HFF-Myc (cell line): ENCODE measurements at regions not wholly inside any gene's neighbourhood (a gene's known extent, or its start where the extent isn't known, plus 50 kb on each side); places are given as distances from the start of the nearest gene placed in this dataset.
"Not testable (repeated sequence)": the region's sequence is repeated elsewhere in the genome, so short reads cannot be mapped to it uniquely, and the experiment has no call there.

Experiments
- DNase-seq: peaks from one replicate; pipeline ENCODE4 v3.0.0-alpha.2; 2011; ENCODE audit warnings: low read depth; ENCODE audit errors: extremely low read depth
- H3K4me3 ChIP-seq: replicated peaks from 2 replicates; pipeline ENCODE4 v1.5.1; 2011; ENCODE audit warnings: low read depth, mild to moderate bottlenecking, control low read depth, low read length
- TF ChIP-seq, protein P1 (sequence below): IDR thresholded peaks from 2 replicates; pipeline ENCODE4 v1.5.1; 2012; ENCODE audit warnings: mild to moderate bottlenecking, low read depth, low read length, control low read depth; ENCODE audit errors: missing control alignments

DNA sequence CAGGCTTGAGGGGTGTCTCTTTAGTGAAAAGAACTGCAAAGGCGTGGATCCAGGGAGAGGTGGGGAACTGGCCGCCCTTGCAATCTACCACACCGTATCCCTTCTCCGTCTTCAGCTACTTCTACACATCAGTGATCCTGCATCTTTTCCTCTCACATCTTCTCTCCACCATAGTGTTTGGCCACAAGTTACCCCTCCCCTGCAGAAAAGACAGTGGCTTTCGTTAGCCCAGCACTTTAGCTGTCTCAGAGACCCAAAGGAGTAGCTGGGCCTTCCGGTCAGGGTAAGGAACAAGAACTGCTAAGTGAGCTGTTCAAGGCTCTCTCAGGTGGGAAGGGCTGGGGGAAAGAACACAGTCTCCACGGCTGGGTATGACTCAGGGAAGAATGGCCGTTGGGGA is 158.4 kb downstream of the NDUFA12 start:
- H3K4me3 ChIP-seq: no peak overlapping the region
- DNase-seq: no peak
- TF ChIP-seq, protein P1, sequence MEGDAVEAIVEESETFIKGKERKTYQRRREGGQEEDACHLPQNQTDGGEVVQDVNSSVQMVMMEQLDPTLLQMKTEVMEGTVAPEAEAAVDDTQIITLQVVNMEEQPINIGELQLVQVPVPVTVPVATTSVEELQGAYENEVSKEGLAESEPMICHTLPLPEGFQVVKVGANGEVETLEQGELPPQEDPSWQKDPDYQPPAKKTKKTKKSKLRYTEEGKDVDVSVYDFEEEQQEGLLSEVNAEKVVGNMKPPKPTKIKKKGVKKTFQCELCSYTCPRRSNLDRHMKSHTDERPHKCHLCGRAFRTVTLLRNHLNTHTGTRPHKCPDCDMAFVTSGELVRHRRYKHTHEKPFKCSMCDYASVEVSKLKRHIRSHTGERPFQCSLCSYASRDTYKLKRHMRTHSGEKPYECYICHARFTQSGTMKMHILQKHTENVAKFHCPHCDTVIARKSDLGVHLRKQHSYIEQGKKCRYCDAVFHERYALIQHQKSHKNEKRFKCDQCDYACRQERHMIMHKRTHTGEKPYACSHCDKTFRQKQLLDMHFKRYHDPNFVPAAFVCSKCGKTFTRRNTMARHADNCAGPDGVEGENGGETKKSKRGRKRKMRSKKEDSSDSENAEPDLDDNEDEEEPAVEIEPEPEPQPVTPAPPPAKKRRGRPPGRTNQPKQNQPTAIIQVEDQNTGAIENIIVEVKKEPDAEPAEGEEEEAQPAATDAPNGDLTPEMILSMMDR: no peak

DNA sequence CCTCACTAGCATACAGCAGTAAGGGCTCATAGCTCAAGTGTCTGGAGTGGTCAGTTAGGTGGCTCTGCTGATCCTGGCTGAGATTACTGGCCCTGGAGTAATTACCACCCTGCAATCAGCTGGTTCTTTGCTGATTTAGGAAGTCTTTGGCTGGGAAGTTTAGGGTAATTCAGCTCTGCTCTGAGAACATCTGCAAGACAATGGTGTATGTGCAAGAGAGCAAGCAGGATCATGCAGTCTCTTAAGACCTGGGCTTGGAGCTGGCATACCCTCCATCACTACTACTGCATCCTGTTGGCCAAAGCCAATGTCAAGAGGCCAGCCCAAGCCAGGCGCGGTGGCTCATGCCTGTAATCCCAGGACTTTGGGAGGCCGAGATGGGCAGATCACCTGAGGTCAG is 159.0 kb downstream of the NDUFA12 start:
- DNase-seq: no peak
- no peak overlapping the region for H3K4me3 ChIP-seq
- TF ChIP-seq, protein P1: no peak

DNA sequence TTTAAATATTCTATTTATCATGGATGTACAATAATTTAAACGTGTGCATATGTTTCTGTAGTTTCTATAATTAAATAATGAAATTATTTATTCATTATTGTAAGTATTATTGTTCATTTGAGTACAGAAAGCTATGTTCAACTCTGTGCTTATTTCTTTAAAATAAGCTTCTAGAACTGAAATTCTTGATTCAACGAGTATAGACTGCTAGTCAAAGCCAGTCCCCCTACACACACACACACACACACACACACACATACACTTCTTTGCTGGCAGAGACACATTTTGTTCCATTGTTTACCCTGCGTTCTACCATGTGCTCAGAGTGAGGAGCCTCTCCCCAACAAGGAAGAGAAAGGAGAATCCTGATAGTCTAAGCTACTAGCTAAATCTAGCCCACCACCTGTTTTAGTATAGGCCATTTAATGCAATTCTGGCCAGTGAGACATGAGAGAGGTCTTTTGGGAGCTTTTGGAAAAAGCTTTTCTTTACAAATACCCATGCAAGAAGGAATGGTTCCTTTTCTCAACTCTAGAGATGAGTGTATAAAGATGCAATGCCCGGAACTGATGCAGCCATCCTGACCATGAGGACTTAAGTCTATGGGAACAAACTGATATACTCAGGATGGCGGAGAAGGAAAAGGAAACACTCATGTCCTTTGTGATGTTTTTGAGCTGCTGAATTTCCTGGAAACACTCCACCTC is 161.4 kb downstream of the NDUFA12 start:
- no peak for DNase-seq
- no peak overlapping the region for H3K4me3 ChIP-seq
- TF ChIP-seq, protein P1: no peak

DNA sequence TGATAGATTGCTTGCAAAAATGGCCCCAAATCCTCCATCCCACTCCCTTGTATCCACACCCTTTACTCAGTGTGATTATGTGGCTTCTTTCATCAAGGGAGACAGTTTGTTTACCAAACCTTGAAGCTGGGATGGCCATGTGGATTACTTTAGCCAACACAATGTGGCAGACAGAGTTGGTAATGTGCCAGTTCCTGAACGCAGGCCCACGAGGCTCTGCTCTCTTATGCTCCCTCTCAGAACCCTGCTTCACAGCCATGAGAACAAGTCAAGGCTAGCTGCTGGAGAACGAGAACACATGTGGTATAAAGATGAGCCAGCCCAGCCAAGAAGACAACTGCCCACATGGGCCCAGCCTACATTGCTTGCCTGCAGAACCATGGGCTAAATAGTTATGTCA is 162.3 kb downstream of the NDUFA12 start:
- no peak overlapping the region for H3K4me3 ChIP-seq
- TF ChIP-seq, protein P1: no peak
- peak; percentile 16 for DNase-seq

DNA sequence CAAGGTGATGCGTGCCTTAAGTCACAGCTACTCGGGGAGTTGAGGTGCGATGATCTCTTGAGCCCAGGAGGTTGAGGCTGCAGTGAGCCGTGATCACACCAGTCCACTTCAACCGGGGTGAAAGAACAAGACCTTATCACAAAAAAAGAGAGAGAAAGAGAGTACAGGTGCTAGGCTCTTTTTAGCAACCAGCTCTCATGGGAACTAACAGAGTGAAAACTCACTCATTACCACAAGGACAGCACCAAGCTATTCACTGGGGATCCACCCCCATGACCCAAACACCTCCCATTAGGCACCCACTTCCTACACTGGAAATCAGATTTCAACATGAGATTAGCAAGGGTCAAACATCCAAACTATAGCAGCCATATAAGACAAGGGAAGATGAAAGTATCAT is 164.2 kb downstream of the NDUFA12 start:
- DNase-seq: no peak
- TF ChIP-seq, protein P1: no peak
- H3K4me3 ChIP-seq: no peak overlapping the region

DNA sequence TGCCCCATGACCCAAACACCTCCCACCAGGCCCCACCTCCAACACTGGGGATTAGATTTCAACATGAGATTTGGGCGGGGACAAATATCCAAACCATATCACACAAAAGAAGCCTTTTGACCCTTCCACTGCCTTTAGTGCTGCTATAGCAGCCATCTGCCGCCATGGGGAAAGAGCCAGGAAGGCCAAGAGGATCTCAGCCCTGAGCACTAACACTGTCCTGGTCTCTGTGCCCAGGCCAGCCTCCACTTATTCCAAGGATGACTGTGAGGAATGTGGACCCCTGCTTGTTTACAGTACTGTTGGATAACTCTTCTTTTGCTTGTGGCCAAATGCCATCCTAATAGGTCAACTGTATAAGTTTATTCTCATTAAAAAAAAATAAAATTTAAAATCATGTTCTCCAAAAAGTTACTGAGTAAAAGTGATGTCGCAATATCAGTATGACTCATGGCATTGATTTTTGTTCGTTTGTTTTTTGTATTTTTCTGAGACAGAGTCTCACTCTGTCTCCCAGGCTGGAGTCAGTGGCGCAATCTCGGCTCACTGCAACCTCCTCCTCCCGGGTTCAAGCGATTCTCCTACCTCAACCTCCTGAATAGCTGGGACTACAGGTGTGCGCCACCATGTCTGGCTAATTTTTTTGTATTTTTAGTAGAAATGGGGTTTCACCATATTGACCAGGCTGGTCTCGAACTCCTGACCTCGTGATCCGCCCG is 166.4 kb downstream of the NDUFA12 start:
- H3K4me3 ChIP-seq, DNase-seq: not testable (repeated sequence)

DNA sequence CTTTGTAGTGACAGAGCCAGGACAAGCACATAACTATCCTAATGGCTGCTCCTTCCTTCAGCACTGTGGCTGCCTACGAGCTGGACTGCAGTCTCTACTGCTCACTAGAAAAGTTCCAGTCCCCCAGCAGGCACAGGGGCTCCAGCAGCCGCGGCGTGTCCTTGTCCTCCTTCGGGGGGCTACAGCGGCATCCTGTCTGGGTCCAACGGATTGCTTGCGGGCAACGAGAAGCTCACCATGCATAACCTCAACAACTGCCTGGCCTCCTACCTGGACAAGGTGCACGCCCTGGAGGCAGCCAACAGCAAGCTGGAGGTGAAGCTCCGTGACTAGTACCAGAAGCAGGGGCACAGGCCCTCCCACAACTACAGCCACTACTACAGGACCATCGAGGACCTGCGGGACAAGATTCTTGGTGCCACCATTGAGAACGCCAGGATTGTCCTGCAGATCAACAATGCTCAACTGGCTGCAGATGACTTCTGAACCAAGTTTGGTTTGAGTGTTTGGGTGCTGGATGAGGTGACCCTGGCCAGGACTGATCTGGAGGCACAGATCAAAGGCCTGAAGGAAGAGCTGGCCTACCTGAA is 169.4 kb downstream of the NDUFA12 start:
- DNase-seq: no peak
- TF ChIP-seq, protein P1: no peak
- H3K4me3 ChIP-seq: no peak overlapping the region
